ENCODE measurements at regions not wholly inside any gene's neighbourhood (a gene's known extent, or its start where the extent isn't known, plus 50 kb on each side); places are given as distances from the start of the nearest gene placed in this dataset.

GRCh38 chr10:2427412-2427811 lies 639.9 kb upstream of the PFKP start:
- TF ChIP-seq POLR2A (IDR thresholded peaks at IDR 0.05), result no peak
- TF ChIP-seq, protein P1, sequence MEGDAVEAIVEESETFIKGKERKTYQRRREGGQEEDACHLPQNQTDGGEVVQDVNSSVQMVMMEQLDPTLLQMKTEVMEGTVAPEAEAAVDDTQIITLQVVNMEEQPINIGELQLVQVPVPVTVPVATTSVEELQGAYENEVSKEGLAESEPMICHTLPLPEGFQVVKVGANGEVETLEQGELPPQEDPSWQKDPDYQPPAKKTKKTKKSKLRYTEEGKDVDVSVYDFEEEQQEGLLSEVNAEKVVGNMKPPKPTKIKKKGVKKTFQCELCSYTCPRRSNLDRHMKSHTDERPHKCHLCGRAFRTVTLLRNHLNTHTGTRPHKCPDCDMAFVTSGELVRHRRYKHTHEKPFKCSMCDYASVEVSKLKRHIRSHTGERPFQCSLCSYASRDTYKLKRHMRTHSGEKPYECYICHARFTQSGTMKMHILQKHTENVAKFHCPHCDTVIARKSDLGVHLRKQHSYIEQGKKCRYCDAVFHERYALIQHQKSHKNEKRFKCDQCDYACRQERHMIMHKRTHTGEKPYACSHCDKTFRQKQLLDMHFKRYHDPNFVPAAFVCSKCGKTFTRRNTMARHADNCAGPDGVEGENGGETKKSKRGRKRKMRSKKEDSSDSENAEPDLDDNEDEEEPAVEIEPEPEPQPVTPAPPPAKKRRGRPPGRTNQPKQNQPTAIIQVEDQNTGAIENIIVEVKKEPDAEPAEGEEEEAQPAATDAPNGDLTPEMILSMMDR (IDR thresholded peaks at IDR 0.05), result no peak

All from sigmoid colon (tissue), 3 donors.